GM12878 (cell line): ENCODE measurements at regions not wholly inside any gene's neighbourhood (a gene's known extent, or its start where the extent isn't known, plus 50 kb on each side); places are given as distances from the start of the nearest gene placed in this dataset.

ENCODE experiments used
- ATAC-seq: fragments of 200-7000 bp; cut with Tn5 transposase; 3 replicates; pipeline ENCODE4 v1.9.1; 2020; ENCODE audit warnings: mild to moderate bottlenecking, moderate library complexity
- BruUV-seq: library from RNA; stranded (reverse); fragments of 400-500 nt; replicated peaks from 2 replicates; lab custom pipeline; 2021; lab: Mats Ljungman, UMichigan
- CTCF ChIA-PET: fragments of 300-600 bp; sonication (Branson Sonifier 250); formaldehyde crosslinking; extraction: SDS; loops from one replicate; lab custom pipeline; 2021; ENCODE audit warnings: inconsistent platforms; lab: Yijun Ruan, JAX
- POLR2A ChIA-PET: fragments of 350-600 bp; formaldehyde crosslinking; extraction: SDS; loops from one replicate; lab custom pipeline; 2021; ENCODE audit warnings: inconsistent platforms; lab: Charles Lee
- RAD21 ChIA-PET: fragments of 300-600 bp; sonication (Branson Sonifier 250); formaldehyde crosslinking; loops from one replicate; lab custom pipeline; 2023; ENCODE audit warnings: antibody characterized with exemption; ENCODE audit not compliant: unreplicated experiment; lab: Charles Lee
- SMC1A ChIA-PET: fragments of 300-600 bp; sonication (Branson Sonifier 250); formaldehyde crosslinking; loops from one replicate; lab custom pipeline; 2023; ENCODE audit not compliant: unreplicated experiment, uncharacterized antibody; lab: Charles Lee
- DNase-seq: peaks from one replicate; pipeline ENCODE4 v3.0.0-alpha.2; 2011; ENCODE audit warnings: low read depth, low spot score
- FAIRE-seq: peaks from 3 replicates; lab custom pipeline; 2011; peaks lifted over from hg19 to GRCh38; lab: Jason Lieb, UNC
- H2AFZ ChIP-seq: 2 replicates; pipeline ENCODE4 v1.6.0; 2011; ENCODE audit warnings: low read depth, low read length, control low read depth; ENCODE audit not compliant: control insufficient read depth
- H3K27ac ChIP-seq: 2 replicates; pipeline ENCODE4 v1.5.1; 2011; ENCODE audit warnings: control low read depth; ENCODE audit not compliant: control insufficient read depth, insufficient read depth
- H3K27me3 ChIP-seq, 2 experiments: replicated peaks in 1 of 2; 2 replicates each; pipeline versions ENCODE4 v1.6.0 to v1.6.1; 2011; ENCODE audit warnings: low read length in 1 of 2; ENCODE audit not compliant: control insufficient read depth in 2 of 2, insufficient read depth in 2 of 2
- H3K36me3 ChIP-seq, 2 experiments: 2 replicates each; pipeline ENCODE4 v1.5.1; 2011; ENCODE audit warnings: low read length in 1 of 2; ENCODE audit not compliant: control insufficient read depth in 2 of 2, insufficient read depth in 2 of 2
- H3K4me1 ChIP-seq: 2 replicates; pipeline ENCODE4 v1.6.1; 2011; ENCODE audit warnings: mild to moderate bottlenecking, low read length, moderate library complexity, mixed read lengths; ENCODE audit not compliant: control insufficient read depth, insufficient read depth
- H3K4me2 ChIP-seq: 2 replicates; pipeline ENCODE4 v1.6.0; 2011; ENCODE audit warnings: control low read depth; ENCODE audit not compliant: control insufficient read depth, insufficient read depth
- H3K4me3 ChIP-seq: fragments of 200-600 bp; sonication (generic); 2 replicates; pipeline ENCODE4 v1.5.1; 2016
- H3K79me2 ChIP-seq: 2 replicates; pipeline ENCODE4 v1.6.0; 2011; ENCODE audit warnings: low read length; ENCODE audit not compliant: control insufficient read depth, insufficient read depth
- H3K9ac ChIP-seq: 2 replicates; pipeline ENCODE4 v1.8.0; 2011; ENCODE audit warnings: low read length, control low read depth, mixed read lengths; ENCODE audit not compliant: control insufficient read depth, insufficient read depth
- H3K9me3 ChIP-seq: replicated peaks from 3 replicates; pipeline ENCODE4 v1.5.1; 2011; ENCODE audit warnings: mild to moderate bottlenecking, low read length; ENCODE audit not compliant: control insufficient read depth, insufficient read depth
- H4K20me1 ChIP-seq: 2 replicates; pipeline ENCODE4 v1.6.0; 2011; ENCODE audit not compliant: control insufficient read depth, insufficient read depth
- BACH1 ChIP-seq: fragments of 450-650 bp; IDR thresholded peaks from 2 replicates; pipeline ENCODE4 v1.6.1; 2017; ENCODE audit warnings: mild to moderate bottlenecking, borderline replicate concordance
- GABPA ChIP-seq: IDR thresholded peaks from 2 replicates; pipeline ENCODE4 v1.6.1; 2014; ENCODE audit warnings: antibody characterized with exemption, low read depth, mild to moderate bottlenecking, inconsistent platforms
- PAX5 ChIP-seq: IDR thresholded peaks from 2 replicates; pipeline ENCODE4 v1.6.1; 2011; ENCODE audit warnings: low read depth, low read length, borderline replicate concordance
- RUNX3 ChIP-seq: IDR thresholded peaks from 2 replicates; pipeline ENCODE4 v1.6.1; 2012; ENCODE audit warnings: low read length, inconsistent platforms
- SREBF2 ChIP-seq: IDR thresholded peaks from 2 replicates; pipeline ENCODE4 v1.6.1; 2012; ENCODE audit warnings: mild to moderate bottlenecking, low read length
- TAF1 ChIP-seq: IDR thresholded peaks from 2 replicates; pipeline ENCODE4 v1.6.1; 2011; ENCODE audit warnings: mild to moderate bottlenecking, low read depth, low read length, borderline replicate concordance
- ZNF217 ChIP-seq: fragments of 450-650 bp; IDR thresholded peaks from 2 replicates; pipeline ENCODE4 v1.6.1; 2017; ENCODE audit warnings: antibody characterized with exemption, mild to moderate bottlenecking
- WGBS: methylation state at CpG from one replicate; pipeline ENCODE4 v1.1.6; 2016; ENCODE audit warnings: low lambda C conversion rate; ENCODE audit not compliant: insufficient replicate concordance, insufficient coverage; ENCODE audit errors: missing lambda C conversion rate; 5-methylcytosine and 5-hydroxymethylcytosine counted together
- in situ Hi-C: fragments of 300-500 bp; cut with MboI; formaldehyde crosslinking; loops from 9 replicates; pipeline ENCODE4 v1.14.3; 2018; ENCODE audit warnings: mixed read lengths
- intact Hi-C: fragments of 100-400 bp; cut with micrococcal nuclease; formaldehyde crosslinking; loops from one replicate; pipeline ENCODE4 v1.14.2; 2022; ENCODE audit not compliant: unreplicated experiment

- SMC1A ChIA-PET: interaction anchor here (0.6 kb wide), 1 partner anchor 9 kb away, joined by 3 read pairs; no protein-coding TSS in a partner anchor
- no peaks in the 10 kb centered on the region for H3K36me3 ChIP-seq
- no peaks in the 10 kb centered on the region for H3K79me2 ChIP-seq
- no peak overlapping the region for H3K27ac ChIP-seq
- intact Hi-C loops (no loop called here), in situ Hi-C loops (no loop called here)
- H3K9ac ChIP-seq: no peak overlapping the region
- H3K4me1 ChIP-seq: no peaks in the 10 kb centered on the region
- no peak for DNase-seq
- CTCF ChIA-PET: no interaction called here
- TF ChIP-seq SREBF2: no peak
- no peaks in the 10 kb centered on the region for H3K27me3 ChIP-seq
- H3K9me3 ChIP-seq: no peaks in the 10 kb centered on the region; the same call in 2 of the 3 replicates
- 13% methylated on average over 3 of the region's 3 CpGs for WGBS
- RAD21 ChIA-PET: no interaction called here
- BruUV-seq: no TSS peak
- no peak for FAIRE-seq
- no peak for ATAC-seq
- H4K20me1 ChIP-seq: no peaks in the 10 kb centered on the region
- H3K4me2 ChIP-seq: no peak overlapping the region
- H3K4me3 ChIP-seq: no peak overlapping the region
- POLR2A ChIA-PET: no interaction called here
- H2AFZ ChIP-seq: no peak overlapping the region
These were observed 153.3 kb downstream of the TMEM26 start for GRCh38 chr10:61299841-61300240.

- H2AFZ ChIP-seq: no peak overlapping the region
- FAIRE-seq: no peak
- WGBS: 21% methylated on average over 2 of the region's 2 CpGs
- ChIA-PET RAD21 (no interaction called here), SMC1A (no interaction called here), CTCF (no interaction called here), POLR2A (no interaction called here)
- no peaks in the 10 kb centered on the region for H3K79me2 ChIP-seq
- no peaks in the 10 kb centered on the region for H4K20me1 ChIP-seq
- no peaks in the 10 kb centered on the region for H3K36me3 ChIP-seq
- H3K4me2 ChIP-seq: no peak overlapping the region
- H3K27ac ChIP-seq: no peak overlapping the region
- in situ Hi-C loops (no loop called here), intact Hi-C loops (no loop called here)
- H3K9ac ChIP-seq: no peak overlapping the region
- no peak for ATAC-seq
- DNase-seq: no peak
- H3K4me3 ChIP-seq: no peak overlapping the region
- H3K4me1 ChIP-seq: no peaks in the 10 kb centered on the region
- TF ChIP-seq BACH1 (no peak), TAF1 (no peak), GABPA (no peak), RUNX3 (no peak), ZNF217 (no peak), PAX5 (no peak)
- BruUV-seq: no TSS peak
- H3K9me3 ChIP-seq: no peaks in the 10 kb centered on the region; the same call in 2 of the 3 replicates
- no peaks in the 10 kb centered on the region for H3K27me3 ChIP-seq
These were observed 154.0 kb downstream of the TMEM26 start for GRCh38 chr10:61299156-61299555.
